GM10266 (cell line): ENCODE measurements at regions not wholly inside any gene's neighbourhood (a gene's known extent, or its start where the extent isn't known, plus 50 kb on each side); places are given as distances from the start of the nearest gene placed in this dataset.

Experiments used
- DNase-seq: peaks from one replicate; pipeline ENCODE4 v3.0.0; 2012; ENCODE audit errors: extremely low spot score
- TF ChIP-seq, protein P1 (sequence below): IDR thresholded peaks from 2 replicates; pipeline ENCODE4 v1.5.1; 2012; ENCODE audit warnings: mild to moderate bottlenecking, low read depth; ENCODE audit not compliant: control insufficient read depth, insufficient read depth; ENCODE audit errors: missing control alignments

GRCh38 chr12:115424003-115424402 lies 740.0 kb upstream of the TBX3 start:
- TF ChIP-seq, protein P1, sequence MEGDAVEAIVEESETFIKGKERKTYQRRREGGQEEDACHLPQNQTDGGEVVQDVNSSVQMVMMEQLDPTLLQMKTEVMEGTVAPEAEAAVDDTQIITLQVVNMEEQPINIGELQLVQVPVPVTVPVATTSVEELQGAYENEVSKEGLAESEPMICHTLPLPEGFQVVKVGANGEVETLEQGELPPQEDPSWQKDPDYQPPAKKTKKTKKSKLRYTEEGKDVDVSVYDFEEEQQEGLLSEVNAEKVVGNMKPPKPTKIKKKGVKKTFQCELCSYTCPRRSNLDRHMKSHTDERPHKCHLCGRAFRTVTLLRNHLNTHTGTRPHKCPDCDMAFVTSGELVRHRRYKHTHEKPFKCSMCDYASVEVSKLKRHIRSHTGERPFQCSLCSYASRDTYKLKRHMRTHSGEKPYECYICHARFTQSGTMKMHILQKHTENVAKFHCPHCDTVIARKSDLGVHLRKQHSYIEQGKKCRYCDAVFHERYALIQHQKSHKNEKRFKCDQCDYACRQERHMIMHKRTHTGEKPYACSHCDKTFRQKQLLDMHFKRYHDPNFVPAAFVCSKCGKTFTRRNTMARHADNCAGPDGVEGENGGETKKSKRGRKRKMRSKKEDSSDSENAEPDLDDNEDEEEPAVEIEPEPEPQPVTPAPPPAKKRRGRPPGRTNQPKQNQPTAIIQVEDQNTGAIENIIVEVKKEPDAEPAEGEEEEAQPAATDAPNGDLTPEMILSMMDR, result no peak
- DNase-seq, result no peak

GRCh38 chr12:115423546-115423987 lies 739.6 kb upstream of the TBX3 start:
- no peak for DNase-seq

GRCh38 chr12:115422845-115423545 lies 739.0 kb upstream of the TBX3 start:
- no peak for DNase-seq

More at GRCh38 chr12:115423546-115423987, 739.6 kb upstream of the TBX3 start:
- TF ChIP-seq, protein P1, result no peak

GRCh38 chr12:115421796-115422709 lies 738.1 kb upstream of the TBX3 start:
- no peak for DNase-seq
- TF ChIP-seq, protein P1, result no peak

More at GRCh38 chr12:115422845-115423545, 739.0 kb upstream of the TBX3 start:
- TF ChIP-seq, protein P1, result no peak

DNA sequence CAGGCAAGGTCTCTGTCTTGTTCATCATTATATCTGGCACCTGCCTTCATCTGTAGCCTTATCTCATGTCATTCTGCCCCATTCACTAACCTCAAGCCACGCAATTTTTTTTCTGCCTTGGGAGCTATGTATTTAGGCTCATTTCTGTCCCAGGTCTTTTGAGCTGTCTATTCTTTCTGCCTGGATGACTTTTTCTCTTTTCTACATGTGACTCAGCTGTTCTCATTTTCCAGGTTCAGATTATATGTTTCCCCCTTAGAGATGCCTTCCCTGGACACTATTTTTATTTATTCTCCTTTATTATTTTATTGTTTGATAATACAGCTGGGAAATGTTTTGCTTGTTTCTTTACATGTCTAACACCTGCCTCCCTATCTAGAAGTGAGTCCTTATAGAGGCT lies 737.4 kb upstream of the TBX3 start:
- DNase-seq, result no peak
- TF ChIP-seq, protein P1, result no peak

DNA sequence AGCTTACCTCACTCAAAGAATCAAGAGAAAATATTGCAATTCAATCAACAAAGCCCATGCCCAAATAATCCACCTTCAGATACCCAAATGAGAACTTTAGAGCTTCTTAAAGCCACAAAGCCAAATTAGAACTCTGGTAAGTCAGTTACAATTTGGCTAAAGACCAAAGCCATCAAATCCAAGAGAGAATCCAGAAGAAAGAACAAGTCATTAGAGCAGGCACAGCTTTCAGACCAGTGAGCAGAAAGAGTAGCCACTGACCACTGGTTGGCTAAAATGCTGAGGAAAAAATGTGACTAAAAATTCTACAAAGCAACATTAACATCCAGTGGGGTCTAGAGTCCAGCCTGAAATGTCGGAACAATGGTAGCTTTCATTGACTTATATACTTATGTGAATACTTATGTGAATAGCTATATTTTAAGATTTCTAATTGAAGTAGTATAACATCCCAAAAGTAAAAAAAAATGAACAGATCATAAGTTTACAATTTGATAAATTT lies 735.2 kb upstream of the TBX3 start:
- TF ChIP-seq, protein P1, result no peak

GRCh38 chr12:115417610-115418009 lies 733.6 kb upstream of the TBX3 start:
- no peak for DNase-seq
- TF ChIP-seq, protein P1, result no peak

More for the DNA sequence above, 735.2 kb upstream of the TBX3 start:
- DNase-seq, result no peak
